ENCODE measurements at regions not wholly inside any gene's neighbourhood (a gene's known extent, or its start where the extent isn't known, plus 50 kb on each side); places are given as distances from the start of the nearest gene placed in this dataset.

- H3K9me3 ChIP-seq: no peaks in the 10 kb centered on the region
- TF ChIP-seq POLR2A (IDR thresholded peaks at IDR 0.05): no peak
- TF ChIP-seq CTCF (IDR thresholded peaks at IDR 0.05): no peak
- intact Hi-C loops (cut with DNase I): no loop called here
- no peaks in the 10 kb centered on the region for H3K27me3 ChIP-seq
- H3K4me1 ChIP-seq: peaks cover 0 to 7% (median 3%) of the 10 kb centered on the region in 3 donors
- no peak overlapping the region for H3K27ac ChIP-seq
- no peak overlapping the region for H3K4me3 ChIP-seq
- no peaks in the 10 kb centered on the region for H3K36me3 ChIP-seq
- WGBS, 2 donors: 70 to 78% methylated on average over 5 of the region's 5 CpGs
- DNase-seq: no peak
These were observed 69.2 kb upstream of the TCF7L2 start for GRCh38 chr10:112880633-112881530.

GRCh38 chr10:112883360-112884178 lies 66.5 kb upstream of the TCF7L2 start:
- no peaks in the 10 kb centered on the region for H3K4me1 ChIP-seq
- no peaks in the 10 kb centered on the region for H3K27me3 ChIP-seq
- no peak overlapping the region for H3K4me3 ChIP-seq
- intact Hi-C loops (cut with DNase I): no loop called here
- no peaks in the 10 kb centered on the region for H3K9me3 ChIP-seq
- TF ChIP-seq POLR2A (IDR thresholded peaks at IDR 0.05): no peak
- no peak for TF ChIP-seq CTCF (IDR thresholded peaks at IDR 0.05)
- H3K27ac ChIP-seq: no peak overlapping the region
- WGBS, 2 donors: 84 to 86% methylated on average over 5 of the region's 5 CpGs
- no peak for DNase-seq
- no peaks in the 10 kb centered on the region for H3K36me3 ChIP-seq

GRCh38 chr10:112884179-112884504 lies 65.9 kb upstream of the TCF7L2 start:
- H3K4me3 ChIP-seq: no peak overlapping the region
- H3K27ac ChIP-seq: no peak overlapping the region
- no peaks in the 10 kb centered on the region for H3K4me1 ChIP-seq
- H3K36me3 ChIP-seq: no peaks in the 10 kb centered on the region
- no peak for DNase-seq
- intact Hi-C loops (cut with DNase I): no loop called here
- H3K9me3 ChIP-seq: no peaks in the 10 kb centered on the region
- H3K27me3 ChIP-seq: no peaks in the 10 kb centered on the region
- no peak for TF ChIP-seq CTCF (IDR thresholded peaks at IDR 0.05)

- no peaks in the 10 kb centered on the region for H3K27me3 ChIP-seq
- H3K4me1 ChIP-seq: no peaks in the 10 kb centered on the region
- H3K36me3 ChIP-seq: no peaks in the 10 kb centered on the region
- no peak overlapping the region for H3K27ac ChIP-seq
- intact Hi-C loops (cut with DNase I): no loop called here
- no peak overlapping the region for H3K4me3 ChIP-seq
- no peak for DNase-seq
- TF ChIP-seq POLR2A (IDR thresholded peaks at IDR 0.05) (no peak), CTCF (IDR thresholded peaks at IDR 0.05) (no peak)
- 65 to 76% methylated on average over 4 of the region's 4 CpGs for WGBS, 2 donors
- H3K9me3 ChIP-seq: no peaks in the 10 kb centered on the region
These were observed 63.6 kb upstream of the TCF7L2 start for GRCh38 chr10:112886463-112886862.

- no peaks in the 10 kb centered on the region for H3K36me3 ChIP-seq
- H3K4me3 ChIP-seq: no peak overlapping the region
- no peak overlapping the region for H3K27ac ChIP-seq
- H3K4me1 ChIP-seq: no peaks in the 10 kb centered on the region
- no peak for DNase-seq
- no peaks in the 10 kb centered on the region for H3K9me3 ChIP-seq
- no peak for TF ChIP-seq POLR2A (IDR thresholded peaks at IDR 0.05)
- TF ChIP-seq CTCF (IDR thresholded peaks at IDR 0.05): no peak
- WGBS, 2 donors: 70 to 95% methylated on average over 3 of the region's 3 CpGs
- intact Hi-C loops (cut with DNase I): no loop called here
- no peaks in the 10 kb centered on the region for H3K27me3 ChIP-seq
These were observed 62.1 kb upstream of the TCF7L2 start for GRCh38 chr10:112887968-112888367.
